HEK293T (cell line): ENCODE measurements at regions not wholly inside any gene's neighbourhood (a gene's known extent, or its start where the extent isn't known, plus 50 kb on each side); places are given as distances from the start of the nearest gene placed in this dataset.

Source experiments
- BHLHE40 ChIP-seq: fragments of 450-650 bp; IDR thresholded peaks from 2 replicates; pipeline ENCODE4 v1.6.1; 2016; ENCODE audit warnings: mild to moderate bottlenecking, moderate library complexity, borderline replicate concordance
- L3MBTL2 ChIP-seq: fragments of 450-650 bp; conservative IDR thresholded peaks from 2 replicates; pipeline ENCODE4 v1.6.1; 2016; ENCODE audit warnings: mild to moderate bottlenecking
- SUZ12 ChIP-seq: fragments of 450-650 bp; IDR thresholded peaks from 2 replicates; pipeline ENCODE4 v1.6.1; 2016; ENCODE audit warnings: mild to moderate bottlenecking
- TF ChIP-seq, protein P1 (sequence below): fragments of 450-650 bp; IDR thresholded peaks from 2 replicates; pipeline ENCODE4 v1.6.1; 2016

DNA sequence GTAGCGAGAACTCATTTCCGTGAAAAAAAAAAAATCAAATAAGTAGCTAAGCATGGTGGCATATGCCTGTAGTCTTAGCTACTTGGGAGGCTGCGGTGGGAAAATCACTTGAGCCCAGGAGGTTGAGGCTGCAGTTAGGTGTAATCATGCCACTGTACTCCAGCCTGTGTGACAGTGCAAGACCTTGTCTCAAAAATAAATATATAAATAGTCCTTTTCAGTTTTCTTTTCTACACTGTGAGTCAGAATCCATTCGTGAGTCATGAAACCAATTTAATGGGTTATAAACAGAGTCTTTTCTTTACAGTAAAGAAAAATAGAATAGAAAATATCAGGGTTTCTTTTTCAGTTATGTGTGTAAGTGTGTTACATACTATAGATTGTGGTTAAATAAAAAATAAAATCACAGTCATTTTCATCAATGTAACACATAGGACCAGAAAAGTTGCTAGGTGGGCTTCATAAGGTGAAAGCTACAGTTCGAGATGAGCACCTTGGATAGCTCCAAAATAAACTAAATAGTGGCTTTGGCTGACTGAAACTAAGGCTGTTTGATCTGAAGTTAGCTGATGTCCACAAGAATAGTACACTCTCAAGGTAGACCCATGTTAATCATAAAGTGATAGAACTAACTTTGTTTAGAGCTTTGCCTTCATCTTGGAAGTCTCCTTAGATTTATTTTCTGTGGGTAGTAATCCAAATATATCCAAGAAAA lies 781.1 kb downstream of the GATA3 start:
- TF ChIP-seq BHLHE40 (no peak), L3MBTL2 (no peak), SUZ12 (no peak)
- TF ChIP-seq, protein P1, sequence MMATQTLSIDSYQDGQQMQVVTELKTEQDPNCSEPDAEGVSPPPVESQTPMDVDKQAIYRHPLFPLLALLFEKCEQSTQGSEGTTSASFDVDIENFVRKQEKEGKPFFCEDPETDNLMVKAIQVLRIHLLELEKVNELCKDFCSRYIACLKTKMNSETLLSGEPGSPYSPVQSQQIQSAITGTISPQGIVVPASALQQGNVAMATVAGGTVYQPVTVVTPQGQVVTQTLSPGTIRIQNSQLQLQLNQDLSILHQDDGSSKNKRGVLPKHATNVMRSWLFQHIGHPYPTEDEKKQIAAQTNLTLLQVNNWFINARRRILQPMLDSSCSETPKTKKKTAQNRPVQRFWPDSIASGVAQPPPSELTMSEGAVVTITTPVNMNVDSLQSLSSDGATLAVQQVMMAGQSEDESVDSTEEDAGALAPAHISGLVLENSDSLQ: no peak
